GM12872 (cell line): ENCODE measurements at regions not wholly inside any gene's neighbourhood (a gene's known extent, or its start where the extent isn't known, plus 50 kb on each side); places are given as distances from the start of the nearest gene placed in this dataset.
A peak's percentile ranks its signal among the peaks of the same experiment; 100 is the strongest.

Experiments used
- CTCF ChIP-seq: IDR thresholded peaks from 3 replicates; pipeline ENCODE4 v1.5.1; 2011; ENCODE audit warnings: low read depth, mild to moderate bottlenecking, low read length, moderate library complexity; ENCODE audit not compliant: insufficient read depth

DNA sequence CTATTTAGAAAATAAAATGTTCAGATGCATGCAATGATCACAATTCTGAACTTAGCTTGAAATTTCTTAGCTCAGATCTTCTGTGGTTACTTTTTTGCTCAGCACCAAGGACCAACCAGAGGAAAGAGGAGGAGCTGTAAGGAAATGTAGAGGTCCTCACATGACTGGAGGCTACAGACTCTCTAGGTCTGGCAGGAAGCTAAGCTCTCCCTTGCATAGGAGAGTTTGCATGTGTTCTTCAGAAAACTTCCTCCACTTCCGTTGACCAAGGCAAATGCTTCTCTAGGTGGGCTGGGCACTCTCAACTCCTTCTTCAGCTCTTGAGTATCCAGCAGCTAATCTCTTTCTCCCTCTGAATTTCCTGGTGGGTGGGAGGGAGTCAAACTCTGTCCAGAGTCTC, 119.6 kb downstream of the BTC start:
- TF ChIP-seq CTCF, result no peak

GRCh38 chr4:74675673-74676279, 118.5 kb downstream of the BTC start:
- peak; percentile 71 for TF ChIP-seq CTCF

GRCh38 chr4:74682567-74683359, 111.6 kb downstream of the BTC start:
- no peak for TF ChIP-seq CTCF

GRCh38 chr4:74692972-74693371, 101.4 kb downstream of the BTC start:
- no peak for TF ChIP-seq CTCF
